ENCODE measurements at regions not wholly inside any gene's neighbourhood (a gene's known extent, or its start where the extent isn't known, plus 50 kb on each side); places are given as distances from the start of the nearest gene placed in this dataset.
"Not testable (repeated sequence)": the region's sequence is repeated elsewhere in the genome, so short reads cannot be mapped to it uniquely, and the experiment has no call there.

DNA sequence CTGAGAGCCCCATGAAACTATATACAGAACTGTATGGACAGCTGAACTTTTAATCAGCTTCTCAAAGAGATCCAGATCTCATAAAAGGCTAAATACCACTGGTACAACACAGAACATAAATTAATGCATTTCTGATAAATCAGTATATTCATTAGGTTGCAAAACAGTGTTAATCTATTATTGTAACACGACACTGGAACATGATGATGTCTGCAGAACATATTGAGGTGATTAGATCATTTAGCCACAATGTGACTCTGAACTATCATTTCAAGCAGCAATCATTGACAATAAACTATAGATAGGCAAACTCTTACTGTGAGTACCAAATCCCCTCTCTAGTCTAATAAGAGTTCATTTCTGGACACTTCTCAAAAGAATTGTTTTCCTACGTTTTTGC, 50.3 kb downstream of the GASK1B start:
- no peak for DNase-seq (ENCODE audit: low spot score)

DNA sequence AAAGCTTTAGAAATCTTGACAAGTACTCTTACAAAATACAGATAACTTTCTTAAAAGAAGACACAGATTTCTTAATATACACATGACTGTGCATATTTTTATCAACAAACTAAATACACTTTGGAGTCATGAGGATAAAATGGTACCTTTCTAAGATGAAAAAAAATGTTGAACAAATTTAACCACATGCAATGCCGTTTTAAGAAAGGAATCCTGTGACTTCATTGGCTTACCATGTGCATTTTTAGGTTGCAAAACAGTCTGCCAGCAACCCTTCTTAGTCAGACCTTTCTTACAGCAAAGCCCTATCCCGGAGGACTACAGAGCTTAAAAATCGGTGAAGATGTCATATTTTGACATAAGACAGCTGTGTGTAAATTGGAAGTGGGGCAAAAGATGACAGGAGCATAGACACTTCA, 51.7 kb downstream of the GASK1B start:
- no peak for DNase-seq (ENCODE audit: low spot score)

DNA sequence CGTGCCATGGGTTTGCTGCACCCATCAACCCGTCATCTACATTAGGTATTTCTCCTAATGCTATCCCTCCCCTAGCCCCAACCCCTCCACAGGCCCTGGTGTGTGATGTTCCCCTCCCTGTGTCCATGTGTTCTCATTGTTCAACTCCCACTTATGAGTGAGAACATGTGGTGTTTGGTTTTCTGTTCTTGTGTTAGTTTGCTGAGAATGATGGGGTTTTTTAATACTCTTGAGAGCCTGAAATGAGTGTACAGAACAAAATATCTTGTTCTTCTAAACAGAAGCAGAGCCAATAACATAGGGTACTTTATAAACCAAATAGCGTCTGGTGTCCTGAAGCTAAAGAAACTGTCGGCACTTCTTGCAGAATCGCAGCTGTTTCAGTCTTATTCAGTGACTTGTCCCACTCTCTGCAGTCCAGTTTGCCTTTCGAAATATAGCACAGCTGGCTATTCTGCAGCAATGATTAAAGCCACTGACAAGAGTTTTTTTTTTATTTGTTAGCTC, 52.1 kb downstream of the GASK1B start:
- not testable (repeated sequence) for DNase-seq (ENCODE audit: low spot score)

- DNase-seq (ENCODE audit: low spot score) = no peak
These were observed 60.2 kb downstream of the GASK1B start for GRCh38 chr4:158112611-158113010.

- DNase-seq (ENCODE audit: low spot score) = no peak
These were observed 61.6 kb downstream of the GASK1B start for GRCh38 chr4:158111241-158111640.

- peak; percentile 81 for DNase-seq (ENCODE audit: low spot score)
These were observed 69.9 kb downstream of the GASK1B start for GRCh38 chr4:158102904-158103303.

GRCh38 chr4:158099686-158100085, 73.1 kb downstream of the GASK1B start:
- DNase-seq (ENCODE audit: low spot score) = no peak

DNA sequence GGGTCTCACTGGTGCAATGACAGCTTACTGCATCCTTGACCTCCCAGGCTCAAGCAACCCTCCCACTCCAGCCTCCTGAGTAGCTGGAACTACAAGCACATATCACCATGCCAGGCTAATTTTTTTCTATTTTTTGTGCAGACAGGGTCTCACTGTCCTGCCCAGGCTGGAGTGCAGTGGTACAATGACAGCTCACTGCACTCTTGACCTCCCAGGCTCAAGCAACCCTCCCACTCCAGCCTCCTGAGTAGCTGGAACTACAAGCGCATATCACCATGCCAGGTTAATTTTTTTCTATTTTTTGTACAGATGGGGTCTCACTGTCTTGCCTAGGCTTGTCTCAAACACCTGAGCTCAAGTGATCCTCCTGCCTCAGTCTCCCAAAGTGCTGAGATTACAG, 74.0 kb downstream of the GASK1B start:
- DNase-seq (ENCODE audit: low spot score) = no peak

GRCh38 chr4:158094413-158095134, 78.3 kb downstream of the GASK1B start:
- DNase-seq (ENCODE audit: low spot score) = peak; percentile 87

- DNase-seq (ENCODE audit: low spot score) = peak; percentile 41
These were observed 82.5 kb downstream of the GASK1B start for GRCh38 chr4:158090323-158090722.

- DNase-seq (ENCODE audit: low spot score) = not testable (repeated sequence)
These were observed 82.9 kb downstream of the GASK1B start for GRCh38 chr4:158089897-158090296.

- no peak for DNase-seq (ENCODE audit: low spot score)
These were observed 92.5 kb downstream of the GASK1B start for GRCh38 chr4:158080354-158080753.

DNA sequence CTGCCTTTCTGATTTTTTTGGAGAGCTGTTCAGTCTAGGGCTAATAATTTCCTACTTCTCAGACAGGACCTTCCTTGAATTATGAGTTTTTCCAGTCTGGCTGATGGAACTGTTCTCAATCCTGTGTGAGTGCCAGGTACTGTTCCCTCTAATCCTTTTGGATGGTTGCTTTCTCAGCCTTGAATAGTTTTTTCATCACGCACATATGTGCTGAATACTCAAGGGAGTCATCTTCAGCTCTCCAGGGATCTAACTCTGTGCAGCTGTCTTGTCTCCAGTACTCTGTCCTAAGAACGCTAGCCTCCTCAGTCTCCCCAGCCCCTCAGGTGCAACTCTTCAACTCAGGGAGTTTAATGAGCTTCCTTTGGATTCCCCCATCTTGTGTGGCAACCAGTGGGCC, 93.2 kb downstream of the GASK1B start:
- DNase-seq (ENCODE audit: low spot score) = no peak

GRCh38 chr4:158077835-158078234, 95.0 kb downstream of the GASK1B start:
- DNase-seq (ENCODE audit: low spot score) = no peak

DNA sequence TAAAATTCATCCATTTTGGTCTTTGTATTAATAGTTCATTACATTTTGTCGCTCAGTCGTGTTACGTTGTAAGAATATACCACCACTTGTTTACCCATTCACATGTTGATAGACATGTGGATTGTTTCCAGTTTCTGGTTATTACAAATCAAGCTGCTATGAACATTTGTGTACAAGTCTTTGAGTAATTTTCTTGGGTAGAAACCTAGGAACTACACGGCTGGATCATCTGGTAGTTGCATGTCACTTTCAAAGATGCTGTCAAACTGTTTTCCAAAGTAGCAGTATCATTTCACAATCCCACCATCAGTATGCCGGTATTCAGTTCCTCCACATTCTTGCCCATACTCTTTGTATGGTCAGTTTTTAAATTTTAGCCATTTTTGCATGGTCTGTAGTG, 98.0 kb downstream of the GASK1B start:
- DNase-seq (ENCODE audit: low spot score) = no peak

- DNase-seq (ENCODE audit: low spot score) = no peak
These were observed 100.9 kb downstream of the GASK1B start for GRCh38 chr4:158071931-158072330.

GRCh38 chr4:158068068-158068467, 104.8 kb downstream of the GASK1B start:
- DNase-seq (ENCODE audit: low spot score) = no peak

- DNase-seq (ENCODE audit: low spot score) = no peak
These were observed 105.2 kb downstream of the GASK1B start for GRCh38 chr4:158067646-158068045.

GRCh38 chr4:158065603-158066002, 107.2 kb downstream of the GASK1B start:
- DNase-seq (ENCODE audit: low spot score) = no peak

- DNase-seq (ENCODE audit: low spot score) = peak; percentile 11
These were observed 107.6 kb downstream of the GASK1B start for GRCh38 chr4:158065176-158065575.

DNA sequence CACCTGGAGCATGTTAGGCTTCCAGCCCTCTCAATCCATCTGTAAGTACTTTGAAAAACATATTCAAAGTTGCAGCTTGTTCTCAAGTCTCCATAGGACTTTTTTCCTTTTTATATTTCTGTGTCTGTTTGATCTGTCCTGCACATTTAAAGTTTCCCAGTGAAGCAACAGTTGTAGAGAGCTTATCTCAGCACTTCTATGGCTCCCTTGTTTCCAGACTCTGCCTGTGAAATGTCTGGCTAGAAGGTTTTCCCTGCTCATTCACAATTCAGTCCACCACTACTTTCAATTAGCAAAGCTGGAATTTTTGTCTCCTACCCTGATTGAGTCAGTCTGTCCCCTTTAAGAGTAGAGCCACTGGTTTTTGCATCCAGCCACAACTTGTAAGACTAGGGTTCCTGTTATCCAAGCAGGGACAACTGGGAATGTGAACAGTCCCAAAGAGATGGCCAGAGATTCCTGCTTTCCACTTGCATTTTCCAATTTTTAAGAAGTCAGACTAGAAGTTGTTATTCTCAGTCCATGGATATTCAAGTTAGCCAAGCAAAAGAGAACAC, 116.1 kb downstream of the GASK1B start:
- DNase-seq (ENCODE audit: low spot score) = no peak

DNA sequence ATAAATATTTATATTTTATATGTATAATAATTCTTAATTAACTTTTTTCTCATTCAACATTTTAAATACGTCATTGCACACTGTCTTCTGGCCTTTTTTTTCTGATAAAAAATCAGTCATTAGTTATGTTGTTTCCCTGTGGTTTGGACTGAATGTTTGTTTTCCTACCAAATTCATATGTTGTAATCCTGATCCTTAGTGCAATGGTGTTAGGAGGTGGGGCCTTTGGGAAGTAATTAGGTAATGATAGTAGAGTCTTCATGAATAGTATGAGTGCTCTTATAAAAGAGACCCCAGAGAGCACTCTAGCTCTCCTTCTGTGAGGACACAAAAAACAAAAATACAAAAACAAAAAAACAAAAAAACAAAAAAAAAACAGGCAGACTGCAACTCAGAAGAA, 117.2 kb downstream of the GASK1B start:
- DNase-seq (ENCODE audit: low spot score) = no peak

- DNase-seq (ENCODE audit: low spot score) = no peak
These were observed 119.0 kb downstream of the GASK1B start for GRCh38 chr4:158053801-158054200.

All from HT-29 (cell line).